GM18520 (cell line): ENCODE measurements at regions not wholly inside any gene's neighbourhood (a gene's known extent, or its start where the extent isn't known, plus 50 kb on each side); places are given as distances from the start of the nearest gene placed in this dataset.
"Not testable (repeated sequence)": the region's sequence is repeated elsewhere in the genome, so short reads cannot be mapped to it uniquely, and the experiment has no call there.

Experiments used
- ATAC-seq: cut with Tn5 transposase; IDR thresholded peaks from one replicate; pipeline ENCODE4 v1.9.1; 2021; ENCODE audit not compliant: unreplicated experiment

DNA sequence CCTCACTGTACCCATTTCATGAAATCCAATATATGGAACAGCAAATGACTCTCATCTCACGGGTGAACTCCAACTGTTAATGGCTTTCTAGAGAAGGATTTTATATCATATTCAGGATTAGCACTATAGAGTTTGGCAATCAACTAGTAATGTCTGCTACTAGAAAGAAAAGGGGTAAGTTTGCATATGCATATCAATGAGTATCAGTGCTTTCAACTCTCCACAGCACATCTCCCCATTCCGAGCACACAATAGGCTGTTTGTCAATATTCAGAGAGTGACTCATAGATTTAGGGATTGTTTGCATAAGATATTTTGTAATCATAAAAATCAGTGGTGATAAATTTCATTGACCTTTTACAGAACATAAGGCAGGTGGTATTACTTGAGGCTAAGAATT lies 163.2 kb upstream of the LMCD1 start:
- ATAC-seq = no peak

DNA sequence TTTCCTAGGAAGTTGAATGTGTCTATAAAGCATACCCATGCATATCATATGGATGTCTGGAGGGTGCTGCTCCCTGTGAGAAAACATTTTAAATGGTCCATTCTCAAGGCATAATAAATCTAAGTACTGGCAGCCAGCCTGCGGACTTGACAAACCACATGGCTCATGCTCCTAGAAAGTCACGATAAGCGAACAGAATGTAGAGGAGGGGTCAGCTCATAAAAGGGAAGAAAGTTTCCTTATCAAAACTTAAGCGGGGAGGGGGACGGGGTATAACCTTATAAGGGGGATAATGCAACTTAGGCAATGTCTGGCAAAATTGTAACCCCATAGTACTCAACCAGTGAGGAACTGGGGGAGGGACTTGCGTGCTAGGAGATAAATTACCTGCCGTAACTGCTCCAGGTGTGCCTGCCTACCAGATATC lies 159.8 kb upstream of the LMCD1 start:
- ATAC-seq = no peak

GRCh38 chr3:8343058-8343457 lies 158.6 kb upstream of the LMCD1 start:
- ATAC-seq = no peak

DNA sequence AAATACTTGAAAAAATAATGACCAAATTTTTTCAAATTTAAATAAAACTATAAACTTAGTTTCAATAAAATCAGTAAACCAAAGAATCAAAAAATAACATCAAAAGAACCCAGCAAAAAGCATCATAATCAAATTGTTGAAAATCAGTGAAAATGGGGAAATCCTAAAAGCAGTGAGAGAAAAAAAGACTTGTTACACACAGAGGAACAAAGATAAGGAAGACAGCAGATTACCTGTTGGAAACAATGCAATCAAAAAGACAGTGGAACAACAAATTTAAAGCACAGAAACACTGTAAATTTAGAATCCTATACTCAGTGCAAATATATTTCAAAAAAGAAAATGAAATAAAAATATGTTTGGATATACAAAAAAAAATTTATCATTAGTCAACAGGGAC lies 156.2 kb upstream of the LMCD1 start:
- ATAC-seq = no peak

DNA sequence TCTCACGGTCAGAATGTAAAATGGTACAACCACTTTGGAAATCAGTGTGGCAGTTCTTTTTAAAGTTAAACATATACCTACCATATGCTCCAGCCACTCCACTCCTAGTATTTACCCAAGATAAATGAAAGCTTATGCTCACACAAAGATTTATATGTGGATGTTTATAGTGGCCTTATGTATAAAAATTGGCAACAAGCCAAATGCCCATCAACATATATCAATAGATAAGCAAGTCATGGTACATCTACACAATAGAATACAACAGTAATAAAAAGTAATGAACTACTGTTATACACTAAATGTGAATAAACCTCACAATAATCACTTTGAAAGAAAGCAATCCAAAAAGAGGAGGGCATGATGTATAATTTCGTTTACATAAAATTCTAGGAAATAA lies 153.5 kb upstream of the LMCD1 start:
- no peak for ATAC-seq

DNA sequence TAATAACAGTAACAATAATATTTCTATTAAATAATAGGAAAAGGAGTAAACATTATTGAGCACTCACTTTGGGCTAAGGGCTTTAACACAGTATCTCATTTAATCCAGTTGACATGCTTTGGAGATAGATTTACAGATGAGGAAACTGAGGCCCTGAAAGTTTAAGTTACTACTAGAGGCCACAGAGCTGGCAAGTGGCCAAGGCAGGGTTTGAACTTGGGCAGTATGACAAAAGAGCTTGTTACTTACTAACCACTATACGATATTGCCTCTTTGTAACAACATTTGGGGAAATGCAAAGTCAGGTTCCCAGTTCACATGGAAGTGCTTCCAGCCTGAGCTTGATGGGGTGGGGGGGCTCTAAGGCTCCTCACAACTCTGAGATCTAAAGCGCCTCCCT lies 149.1 kb upstream of the LMCD1 start:
- ATAC-seq = no peak

DNA sequence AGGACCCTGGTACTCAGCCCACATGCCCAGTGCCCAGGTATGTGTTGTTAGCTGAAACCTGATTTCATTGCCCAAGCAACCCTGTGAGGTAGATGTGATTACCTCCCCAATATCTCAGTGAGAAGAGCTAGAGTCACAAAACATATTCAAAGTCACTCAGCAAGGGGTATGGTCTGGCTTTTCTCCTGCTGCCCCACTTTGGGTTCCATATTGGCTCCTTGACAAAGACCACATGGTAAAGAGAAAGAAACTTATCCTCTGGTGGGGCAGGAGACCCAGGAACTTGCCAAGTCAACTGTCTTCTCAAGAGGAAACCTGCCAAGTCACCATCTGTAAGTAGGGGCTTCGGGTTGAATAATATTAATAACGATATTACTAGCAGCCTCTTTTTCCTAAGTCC lies 148.3 kb upstream of the LMCD1 start:
- no peak for ATAC-seq

GRCh38 chr3:8355346-8355745 lies 146.3 kb upstream of the LMCD1 start:
- ATAC-seq = no peak

GRCh38 chr3:8356066-8356465 lies 145.6 kb upstream of the LMCD1 start:
- not testable (repeated sequence) for ATAC-seq

- no peak for ATAC-seq
Measured at GRCh38 chr3:8357859-8358258, 143.8 kb upstream of the LMCD1 start.

GRCh38 chr3:8359133-8359532 lies 142.5 kb upstream of the LMCD1 start:
- no peak for ATAC-seq

GRCh38 chr3:8363200-8363599 lies 138.4 kb upstream of the LMCD1 start:
- ATAC-seq = no peak

DNA sequence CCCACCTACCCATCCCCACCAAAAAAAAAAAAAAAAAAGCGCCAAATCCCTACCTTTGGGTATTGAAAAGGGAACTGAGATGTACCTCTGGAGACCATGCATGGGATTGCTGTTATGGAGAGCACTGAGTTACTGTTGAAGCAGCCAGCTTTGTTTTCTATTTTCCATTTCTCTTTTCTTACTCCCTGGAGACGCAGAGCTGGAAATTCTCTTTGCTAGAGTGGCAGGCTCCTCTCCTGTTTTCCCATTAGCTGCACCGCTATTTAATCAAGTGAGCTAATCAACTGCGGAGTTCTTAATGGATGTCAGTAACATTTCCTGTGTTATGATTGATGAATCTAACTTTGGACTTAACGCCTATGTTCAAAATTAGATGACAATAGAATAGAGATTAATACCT lies 136.1 kb upstream of the LMCD1 start:
- ATAC-seq = no peak

- ATAC-seq = no peak
Measured at GRCh38 chr3:8366219-8366810, 135.3 kb upstream of the LMCD1 start.

GRCh38 chr3:8368598-8368997 lies 133.0 kb upstream of the LMCD1 start:
- no peak for ATAC-seq

DNA sequence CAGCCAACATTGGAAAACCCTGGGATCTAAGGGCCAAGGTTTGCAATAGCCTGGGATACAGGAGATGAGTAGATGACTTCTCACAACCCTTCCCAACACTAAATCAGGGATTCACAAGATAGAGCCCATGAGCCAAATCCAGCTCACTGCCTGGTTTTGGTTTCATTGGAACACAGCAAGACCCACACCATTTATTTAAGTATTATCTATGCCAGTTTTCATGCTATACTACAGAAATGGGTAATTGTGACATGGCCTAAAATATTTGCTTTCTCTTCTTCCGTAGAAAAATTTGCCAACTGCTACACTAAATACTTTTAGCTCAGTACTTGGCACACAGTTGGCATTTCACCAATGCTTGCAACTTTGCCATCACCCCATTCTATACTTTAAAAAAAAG lies 132.0 kb upstream of the LMCD1 start:
- ATAC-seq = no peak

DNA sequence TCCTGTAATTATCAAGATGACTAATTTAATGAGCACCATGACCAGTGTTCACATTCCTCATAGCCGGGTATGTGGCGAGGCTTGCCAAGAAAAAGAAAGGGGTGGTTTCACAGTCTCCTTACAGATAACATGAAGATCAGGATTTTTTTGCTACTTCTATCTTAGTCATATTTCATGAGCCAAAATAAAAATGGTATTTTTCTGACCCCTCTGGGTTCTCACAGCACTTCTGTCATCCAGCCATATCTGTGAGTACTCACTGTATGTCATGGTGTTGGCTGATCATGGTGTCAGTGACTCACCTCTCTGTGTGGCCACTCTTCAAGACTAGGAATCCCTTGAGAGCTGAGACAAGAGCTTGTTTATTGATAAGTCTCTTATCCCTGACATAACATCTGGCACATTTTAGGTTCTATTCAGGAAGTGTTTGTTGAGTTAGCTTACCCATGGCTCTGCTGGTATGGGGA lies 130.5 kb upstream of the LMCD1 start:
- no peak for ATAC-seq

DNA sequence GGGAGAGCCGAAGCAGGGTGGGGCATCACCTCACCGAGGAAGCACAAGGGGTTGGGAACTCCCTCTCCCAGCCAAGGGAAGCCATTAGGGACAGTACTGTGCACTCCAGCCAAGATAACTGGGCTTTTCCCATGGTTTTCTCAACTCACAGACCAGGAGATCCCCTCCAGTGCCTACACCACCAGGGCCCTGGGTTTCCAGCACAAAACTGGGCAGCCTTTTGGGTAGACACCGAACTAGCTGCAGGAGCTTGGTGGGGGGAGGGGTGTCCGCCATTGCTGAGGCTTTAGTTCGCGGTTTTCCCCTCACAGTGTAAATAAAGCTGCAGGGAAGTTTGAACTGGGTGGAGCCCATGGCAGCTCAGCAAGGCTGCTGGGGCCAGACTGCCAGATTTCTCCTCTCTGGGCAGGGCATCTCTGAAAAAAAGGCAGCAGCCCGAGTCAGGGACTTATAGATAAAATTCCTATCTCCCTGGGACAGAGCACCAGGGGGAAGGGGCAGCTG lies 129.6 kb upstream of the LMCD1 start:
- ATAC-seq = no peak

GRCh38 chr3:8380904-8381704 lies 120.5 kb upstream of the LMCD1 start:
- ATAC-seq = no peak

DNA sequence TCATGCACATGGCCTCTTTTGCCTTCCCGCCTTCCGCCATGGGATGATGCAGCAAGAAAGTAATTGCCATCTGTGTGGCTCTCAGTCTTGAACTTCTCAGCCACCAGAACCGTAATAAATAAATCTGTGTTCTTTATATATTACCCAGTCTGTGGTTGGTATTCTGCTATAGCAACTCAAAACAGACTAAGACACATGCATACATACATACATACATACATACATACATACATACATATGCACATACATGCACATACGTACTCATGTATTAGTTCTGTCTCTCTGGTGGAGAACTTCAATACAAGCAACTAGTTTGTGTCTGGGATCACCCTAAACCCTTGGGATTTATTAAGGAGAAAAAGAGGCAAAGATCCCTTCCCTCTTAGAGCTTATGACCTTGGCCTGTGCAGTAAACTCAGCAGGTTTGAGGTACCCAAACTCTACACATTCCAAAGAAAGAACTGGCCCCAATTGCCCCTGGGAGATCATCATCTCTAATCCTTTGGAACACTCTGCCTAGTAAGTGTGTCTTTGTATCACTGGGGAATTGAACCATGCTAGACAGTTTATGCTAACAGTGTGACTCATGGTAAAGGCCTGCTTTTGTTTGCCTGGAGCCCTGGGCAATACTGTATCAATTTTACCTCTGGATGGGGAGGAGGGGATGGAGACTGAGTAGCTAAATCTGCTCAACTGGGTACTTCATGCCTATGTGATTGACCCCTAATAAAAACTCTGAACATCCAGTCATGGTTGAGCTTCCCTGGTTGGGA lies 115.6 kb upstream of the LMCD1 start:
- ATAC-seq = no peak

DNA sequence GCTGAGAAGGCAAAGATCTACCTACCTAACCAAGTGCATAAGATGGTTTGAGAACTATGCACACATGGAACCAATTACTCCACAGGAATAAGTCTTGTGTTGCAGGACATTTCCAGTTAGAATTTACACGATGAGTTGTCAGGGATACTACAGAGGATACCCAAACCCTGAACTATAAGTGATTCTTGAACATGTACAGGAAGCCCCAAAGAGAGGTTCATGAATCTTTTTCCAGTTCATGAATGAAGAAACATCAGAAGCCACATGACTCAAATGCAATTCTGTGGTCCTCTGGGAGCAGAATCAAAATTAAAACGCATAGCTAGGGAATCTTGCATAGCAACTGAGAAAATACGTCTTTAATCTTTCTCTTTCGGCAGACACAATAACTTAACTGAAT lies 114.1 kb upstream of the LMCD1 start:
- no peak for ATAC-seq

DNA sequence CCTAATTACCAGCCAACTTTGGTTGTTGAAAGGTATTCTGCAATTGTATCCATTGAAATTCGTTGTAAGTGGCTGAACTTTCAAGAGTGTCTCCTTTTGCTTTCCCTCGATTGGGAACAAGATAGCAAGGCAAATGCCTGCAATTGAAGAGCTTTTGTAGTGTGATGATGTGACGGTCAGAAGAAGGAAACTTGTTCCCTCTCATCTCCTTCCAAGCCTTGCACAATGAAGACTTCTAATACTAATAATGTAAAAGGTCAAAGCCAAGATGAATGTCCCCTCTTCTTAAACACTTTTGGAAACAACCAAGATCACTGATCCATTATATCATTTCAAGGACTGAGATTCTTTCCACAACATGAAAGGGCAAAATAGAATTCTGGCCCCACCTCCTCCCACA lies 101.9 kb upstream of the LMCD1 start:
- ATAC-seq = no peak
